ENCODE measurements at regions not wholly inside any gene's neighbourhood (a gene's known extent, or its start where the extent isn't known, plus 50 kb on each side); places are given as distances from the start of the nearest gene placed in this dataset.

DNA sequence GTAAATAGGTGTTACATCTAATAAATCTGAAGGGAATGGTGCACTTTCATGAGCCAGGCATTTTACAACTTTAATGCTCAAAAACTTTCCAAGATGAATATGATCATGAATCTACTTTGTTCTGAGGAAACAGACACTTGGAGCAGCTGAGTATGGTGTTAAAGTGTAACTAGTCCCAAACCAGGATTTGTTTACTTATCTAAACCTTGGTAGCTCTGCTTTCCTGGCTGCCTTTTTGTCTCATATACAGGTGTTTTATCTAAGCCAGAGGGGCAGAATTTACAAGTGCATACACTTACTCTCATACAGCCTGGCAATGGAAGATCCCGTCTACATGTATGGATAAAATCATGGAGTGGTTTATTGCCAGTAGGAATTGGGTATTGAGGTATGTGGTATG, 171.5 kb downstream of the FAT3 start:
- ATAC-seq (replicated peaks in 1 of 2) (no peak), DNase-seq (no peak)
- Mint-ChIP-seq H3K27ac (no peak overlapping the region), H3K27me3 (ENCODE audit: low read depth) (no peaks in the 10 kb centered on the region), H3K4me3 (no peak overlapping the region), H3K36me3 (ENCODE audit: insufficient read depth in 2 of 2) (no peaks in the 10 kb centered on the region), H3K9me3 (peaks cover 0 to 2% of the 10 kb centered on the region in 2 donors), H3K4me1 (ENCODE audit: low read depth) (no peaks in the 10 kb centered on the region)

DNA sequence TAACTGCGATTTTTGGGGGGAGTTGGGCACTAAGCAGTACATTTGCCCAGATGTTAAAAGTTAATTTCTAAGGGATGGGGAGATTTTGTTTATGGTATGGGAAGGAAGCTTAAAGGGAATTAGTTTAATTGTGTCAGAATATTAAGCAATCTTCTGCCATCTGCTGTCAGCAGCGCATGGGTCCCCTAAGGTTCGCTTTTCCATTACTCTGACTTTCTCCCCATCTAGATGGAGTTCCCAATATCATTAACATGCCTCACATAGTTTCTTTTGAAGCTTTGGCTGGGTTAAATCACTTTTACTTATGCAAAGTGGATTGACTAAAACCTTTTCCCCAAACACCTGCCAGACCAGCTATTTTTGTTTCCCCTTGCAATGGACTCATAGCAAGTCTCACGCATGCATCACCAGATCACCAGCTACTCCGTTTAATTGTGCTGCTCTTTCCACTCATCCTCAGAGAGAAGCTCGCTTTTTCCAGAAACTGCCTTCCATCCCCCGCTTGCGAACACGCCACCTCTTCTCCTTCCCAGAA, 172.7 kb downstream of the FAT3 start:
- ATAC-seq (replicated peaks in 1 of 2) (no peak), DNase-seq (no peak)
- no peaks in the 10 kb centered on the region for H3K4me1 Mint-ChIP-seq (ENCODE audit: low read depth)
- H3K27me3 Mint-ChIP-seq (ENCODE audit: low read depth): no peaks in the 10 kb centered on the region
- no peak overlapping the region for H3K27ac Mint-ChIP-seq
- H3K9me3 Mint-ChIP-seq: peaks cover 0 to 2% of the 10 kb centered on the region in 2 donors
- no peaks in the 10 kb centered on the region for H3K36me3 Mint-ChIP-seq (ENCODE audit: insufficient read depth in 2 of 2)
- no peak overlapping the region for H3K4me3 Mint-ChIP-seq

GRCh38 chr11:92399705-92400104, 175.1 kb downstream of the FAT3 start:
- ATAC-seq (replicated peaks in 1 of 2): no peak
- Mint-ChIP-seq H3K27ac (no peak overlapping the region), H3K4me1 (ENCODE audit: low read depth) (no peaks in the 10 kb centered on the region), H3K36me3 (ENCODE audit: insufficient read depth in 2 of 2) (no peaks in the 10 kb centered on the region), H3K27me3 (ENCODE audit: low read depth) (no peaks in the 10 kb centered on the region), H3K9me3 (peaks cover 2 to 3% of the 10 kb centered on the region in 2 donors), H3K4me3 (no peak overlapping the region)
- no peak for DNase-seq

- DNase-seq (no peak), ATAC-seq (replicated peaks in 1 of 2) (no peak)
- H3K36me3 Mint-ChIP-seq (ENCODE audit: insufficient read depth in 2 of 2): no peaks in the 10 kb centered on the region
- H3K4me3 Mint-ChIP-seq: no peak overlapping the region
- H3K27ac Mint-ChIP-seq: no peak overlapping the region
- peaks cover 2 to 6% of the 10 kb centered on the region in 2 donors for H3K9me3 Mint-ChIP-seq
- no peaks in the 10 kb centered on the region for H3K27me3 Mint-ChIP-seq (ENCODE audit: low read depth)
- H3K4me1 Mint-ChIP-seq (ENCODE audit: low read depth): no peaks in the 10 kb centered on the region
Observed at GRCh38 chr11:92401520-92401919, 176.9 kb downstream of the FAT3 start.

- Mint-ChIP-seq H3K27me3 (ENCODE audit: low read depth) (no peaks in the 10 kb centered on the region), H3K4me1 (ENCODE audit: low read depth) (no peaks in the 10 kb centered on the region), H3K36me3 (ENCODE audit: insufficient read depth in 2 of 2) (no peaks in the 10 kb centered on the region), H3K27ac (no peak overlapping the region), H3K4me3 (no peak overlapping the region), H3K9me3 (peaks cover 0 to 8% of the 10 kb centered on the region in 2 donors)
- ATAC-seq (replicated peaks in 1 of 2) (no peak), DNase-seq (no peak)
Observed at GRCh38 chr11:92406472-92406871, 181.9 kb downstream of the FAT3 start.

DNA sequence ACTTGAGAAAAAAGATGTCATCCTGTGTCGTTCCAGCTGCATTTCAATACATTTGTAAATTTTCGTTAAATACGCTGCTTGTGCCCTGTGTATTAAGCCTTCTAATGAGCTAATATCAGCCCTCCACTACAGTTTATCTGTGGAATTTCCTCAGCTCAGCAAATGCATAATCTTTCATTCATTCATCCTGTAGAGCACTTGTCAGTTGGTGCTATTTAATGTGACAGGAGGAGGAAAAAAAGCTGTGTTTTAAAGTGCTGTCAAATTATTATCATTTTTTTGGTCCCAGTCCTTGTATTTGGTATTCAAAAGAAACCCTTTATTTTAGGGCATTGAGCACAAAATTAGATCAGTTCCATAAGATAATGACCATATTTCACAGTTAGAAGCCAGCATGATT, 184.7 kb downstream of the FAT3 start:
- H3K4me3 Mint-ChIP-seq: no peak overlapping the region
- DNase-seq (no peak), ATAC-seq (replicated peaks in 1 of 2) (no peak)
- H3K27me3 Mint-ChIP-seq (ENCODE audit: low read depth): no peaks in the 10 kb centered on the region
- no peaks in the 10 kb centered on the region for H3K4me1 Mint-ChIP-seq (ENCODE audit: low read depth)
- no peak overlapping the region for H3K27ac Mint-ChIP-seq
- no peaks in the 10 kb centered on the region for H3K36me3 Mint-ChIP-seq (ENCODE audit: insufficient read depth in 2 of 2)
- H3K9me3 Mint-ChIP-seq: peaks cover 0 to 5% of the 10 kb centered on the region in 2 donors

GRCh38 chr11:92409956-92410355, 185.3 kb downstream of the FAT3 start:
- no peak for ATAC-seq (replicated peaks in 1 of 2)
- H3K4me1 Mint-ChIP-seq (ENCODE audit: low read depth): no peaks in the 10 kb centered on the region
- no peaks in the 10 kb centered on the region for H3K36me3 Mint-ChIP-seq (ENCODE audit: insufficient read depth in 2 of 2)

DNA sequence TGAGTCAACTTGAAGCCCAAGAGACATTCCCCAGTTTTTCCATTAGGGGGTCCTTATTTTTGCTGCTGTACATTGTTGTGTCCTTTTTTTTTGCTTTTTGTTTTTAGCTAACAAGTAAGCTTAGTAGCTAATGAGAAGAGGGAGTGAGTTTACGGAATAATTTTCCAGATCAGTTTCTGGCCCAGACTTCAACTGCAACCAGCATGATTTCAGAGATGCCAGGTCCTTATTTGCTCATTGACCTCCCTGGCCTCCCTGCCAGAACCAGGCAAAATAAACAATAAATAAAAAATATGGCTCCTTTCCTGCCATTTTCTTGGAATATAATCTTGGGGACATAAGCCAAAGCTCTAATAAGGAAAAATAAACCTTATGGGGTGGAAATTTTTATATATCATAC, 185.9 kb downstream of the FAT3 start:
- H3K4me3 Mint-ChIP-seq: no peak overlapping the region
- no peaks in the 10 kb centered on the region for H3K27me3 Mint-ChIP-seq (ENCODE audit: low read depth)
- DNase-seq: no peak
- peaks cover 0 to 1% of the 10 kb centered on the region in 2 donors for H3K9me3 Mint-ChIP-seq
- no peak overlapping the region for H3K27ac Mint-ChIP-seq
- H3K36me3 Mint-ChIP-seq (ENCODE audit: insufficient read depth in 2 of 2): no peaks in the 10 kb centered on the region
- no peak for ATAC-seq (replicated peaks in 1 of 2)
- H3K4me1 Mint-ChIP-seq (ENCODE audit: low read depth): no peaks in the 10 kb centered on the region

More at GRCh38 chr11:92409956-92410355, 185.3 kb downstream of the FAT3 start:
- H3K4me3 Mint-ChIP-seq: no peak overlapping the region
- DNase-seq: no peak
- H3K27me3 Mint-ChIP-seq (ENCODE audit: low read depth): no peaks in the 10 kb centered on the region
- H3K9me3 Mint-ChIP-seq: peaks cover 0 to 3% of the 10 kb centered on the region in 2 donors
- no peak overlapping the region for H3K27ac Mint-ChIP-seq

GRCh38 chr11:92411431-92411830, 186.8 kb downstream of the FAT3 start:
- Mint-ChIP-seq H3K36me3 (ENCODE audit: insufficient read depth in 2 of 2) (no peaks in the 10 kb centered on the region), H3K27ac (no peak overlapping the region), H3K4me1 (ENCODE audit: low read depth) (no peaks in the 10 kb centered on the region), H3K9me3 (peaks cover 0 to 1% of the 10 kb centered on the region in 2 donors), H3K4me3 (no peak overlapping the region), H3K27me3 (ENCODE audit: low read depth) (no peaks in the 10 kb centered on the region)
- ATAC-seq (replicated peaks in 1 of 2): no peak
- DNase-seq: no peak

DNA sequence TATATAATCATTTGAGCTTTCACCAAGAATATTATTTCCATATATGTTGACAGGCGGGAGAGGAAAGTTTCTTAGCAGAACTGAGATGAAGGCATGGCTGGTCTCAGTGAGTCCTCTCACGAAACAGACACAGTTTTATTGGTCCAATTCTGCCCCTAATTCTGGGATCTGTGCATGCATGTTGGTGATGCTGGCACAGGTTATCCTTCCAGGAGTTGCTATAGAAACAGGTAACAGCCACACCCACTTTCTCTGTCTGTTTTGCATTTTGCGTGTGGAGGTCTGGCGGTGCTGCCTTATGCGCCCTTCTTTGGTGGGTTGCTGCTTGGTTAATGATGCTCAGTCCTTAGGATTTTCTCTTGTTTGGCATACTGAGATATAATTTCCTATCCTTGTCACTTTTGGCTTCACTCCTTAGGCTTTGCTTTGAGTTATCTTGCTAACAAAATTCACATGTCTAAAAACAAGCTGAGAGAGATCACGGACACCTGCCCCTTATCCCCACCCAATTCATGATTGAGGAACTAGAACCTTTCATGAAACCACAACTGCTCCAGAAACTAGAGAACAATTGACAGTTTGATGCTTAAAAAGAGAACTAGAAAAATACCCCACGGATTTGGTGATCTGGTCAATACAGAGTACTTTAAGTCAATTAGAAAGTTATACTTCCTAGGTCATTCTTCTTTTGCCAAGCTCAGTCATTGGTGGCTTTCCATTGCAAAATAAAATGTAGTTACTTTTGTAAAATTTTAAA, 189.3 kb downstream of the FAT3 start:
- Mint-ChIP-seq H3K36me3 (ENCODE audit: insufficient read depth in 2 of 2) (no peaks in the 10 kb centered on the region), H3K4me1 (ENCODE audit: low read depth) (no peaks in the 10 kb centered on the region), H3K27ac (no peak overlapping the region), H3K27me3 (ENCODE audit: low read depth) (no peaks in the 10 kb centered on the region), H3K9me3 (peaks cover 0 to 6% of the 10 kb centered on the region in 2 donors), H3K4me3 (no peak overlapping the region)
- no peak for DNase-seq
- no peak for ATAC-seq (replicated peaks in 1 of 2)

DNA sequence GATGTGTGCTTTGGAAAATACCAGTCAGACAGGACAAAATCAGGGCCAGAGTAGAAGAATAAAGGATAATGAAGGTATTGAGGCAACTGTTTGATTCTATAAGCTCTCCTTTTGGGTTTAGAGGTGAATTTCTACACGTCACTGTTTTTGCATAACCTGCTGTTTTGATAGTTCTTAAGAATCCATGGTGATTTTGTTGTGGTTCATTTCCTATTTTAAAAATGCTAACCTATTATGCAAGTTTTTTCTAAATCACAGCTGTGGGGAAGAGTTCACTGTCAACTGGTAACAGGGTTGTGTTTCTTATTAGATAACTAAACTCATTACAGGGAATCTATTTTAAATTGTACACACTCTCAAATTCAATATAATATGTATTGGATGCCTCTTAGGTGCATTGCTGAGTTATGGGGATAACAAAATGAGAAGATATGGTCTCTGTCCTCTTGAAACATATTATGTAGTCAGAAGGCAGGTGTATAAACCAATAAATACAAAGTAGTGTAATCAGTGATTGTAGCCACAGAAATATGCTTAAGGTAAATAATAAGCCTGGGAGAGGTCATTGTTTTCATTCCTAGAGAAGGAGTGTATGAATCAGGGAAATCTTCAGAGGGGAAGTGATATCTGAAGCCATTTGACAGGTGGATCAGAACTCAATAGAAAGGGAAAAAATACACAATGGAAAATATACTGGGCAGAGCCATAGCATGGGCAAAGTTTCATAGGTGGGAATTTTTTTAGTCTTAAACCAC, 192.5 kb downstream of the FAT3 start:
- no peak for ATAC-seq (replicated peaks in 1 of 2)
- H3K4me3 Mint-ChIP-seq: no peak overlapping the region
- H3K27me3 Mint-ChIP-seq (ENCODE audit: low read depth): no peaks in the 10 kb centered on the region
- no peak overlapping the region for H3K27ac Mint-ChIP-seq
- no peaks in the 10 kb centered on the region for H3K36me3 Mint-ChIP-seq (ENCODE audit: insufficient read depth in 2 of 2)
- DNase-seq: no peak
- H3K9me3 Mint-ChIP-seq: peaks cover 0 to 4% of the 10 kb centered on the region in 2 donors
- no peaks in the 10 kb centered on the region for H3K4me1 Mint-ChIP-seq (ENCODE audit: low read depth)

DNA sequence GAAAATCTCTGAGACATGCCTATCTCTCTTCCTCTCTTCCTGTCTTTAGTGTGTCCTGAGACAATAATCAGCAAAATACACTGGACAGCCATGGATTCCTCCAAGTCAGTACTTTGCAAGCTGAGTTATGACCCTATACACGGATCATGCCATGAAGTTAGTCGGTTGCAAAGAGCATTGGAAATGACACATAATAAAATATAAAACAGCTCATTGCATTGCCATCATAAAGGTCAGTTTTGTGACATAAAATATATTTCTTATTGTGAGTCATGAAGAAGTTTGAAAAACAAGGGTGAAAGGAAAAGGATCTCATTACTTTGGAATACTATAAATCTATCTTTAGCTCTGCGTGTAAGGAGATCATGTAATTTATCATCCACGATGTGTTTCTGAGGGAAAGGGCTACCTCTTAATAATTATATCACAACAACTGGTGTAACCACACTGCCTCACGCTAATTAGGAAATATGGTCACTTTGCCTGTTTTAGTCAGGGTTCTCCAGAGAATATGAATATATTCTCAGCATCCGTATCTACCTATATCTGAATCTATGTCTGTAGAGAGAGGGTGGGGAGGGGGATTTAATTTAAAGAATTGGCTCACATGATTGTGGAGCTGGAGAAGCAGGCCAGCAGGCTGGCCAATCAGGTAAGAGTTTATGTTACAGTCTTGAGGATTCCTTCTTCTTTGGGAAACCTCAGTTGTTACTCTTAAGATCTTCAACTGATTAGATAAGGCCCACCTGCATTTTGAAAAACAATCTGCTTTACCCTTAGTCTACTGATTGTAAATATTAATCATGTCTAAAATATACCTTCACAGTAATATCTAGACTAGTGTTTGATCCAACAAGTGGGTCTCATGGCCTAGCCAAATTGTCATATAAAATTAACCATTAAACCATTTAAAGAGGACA, 198.8 kb downstream of the FAT3 start:
- H3K36me3 Mint-ChIP-seq (ENCODE audit: insufficient read depth in 2 of 2): peaks cover 0 to 2% of the 10 kb centered on the region in 2 donors
- no peak overlapping the region for H3K27ac Mint-ChIP-seq
- ATAC-seq (replicated peaks in 1 of 2) (no peak), DNase-seq (no peak)
- H3K4me1 Mint-ChIP-seq (ENCODE audit: low read depth): no peaks in the 10 kb centered on the region
- no peak overlapping the region for H3K4me3 Mint-ChIP-seq
- no peaks in the 10 kb centered on the region for H3K27me3 Mint-ChIP-seq (ENCODE audit: low read depth)
- peaks cover 2 to 5% of the 10 kb centered on the region in 2 donors for H3K9me3 Mint-ChIP-seq

DNA sequence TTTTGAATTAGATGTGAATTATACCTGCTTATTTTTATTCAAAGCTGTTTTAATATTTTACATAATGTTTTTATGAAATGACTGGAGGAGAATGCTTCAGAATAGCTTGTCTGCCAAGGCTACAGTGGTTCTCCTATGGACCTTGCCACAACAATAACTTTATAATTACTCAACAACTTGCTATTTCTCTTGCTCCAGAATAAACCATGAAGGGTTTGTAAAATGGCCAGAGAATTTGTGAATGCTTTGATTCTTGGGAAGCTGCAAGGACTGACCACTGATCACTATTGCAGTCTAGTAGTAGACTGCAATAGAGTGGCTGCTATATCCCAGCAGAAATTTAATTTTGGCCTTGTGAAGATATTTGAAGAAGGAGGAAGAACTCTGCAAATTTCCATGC, 199.7 kb downstream of the FAT3 start:
- H3K9me3 Mint-ChIP-seq: peaks cover 7 to 9% of the 10 kb centered on the region in 2 donors
- H3K27me3 Mint-ChIP-seq (ENCODE audit: low read depth): no peaks in the 10 kb centered on the region
- H3K4me1 Mint-ChIP-seq (ENCODE audit: low read depth): no peaks in the 10 kb centered on the region
- no peak for DNase-seq
- H3K4me3 Mint-ChIP-seq: no peak overlapping the region
- ATAC-seq (replicated peaks in 1 of 2): no peak
- H3K27ac Mint-ChIP-seq: no peak overlapping the region
- peaks cover 0 to 2% of the 10 kb centered on the region in 2 donors for H3K36me3 Mint-ChIP-seq (ENCODE audit: insufficient read depth in 2 of 2)

Measured in activated T-cell treated with anti-CD3 and anti-CD28 coated beads, Interleukin-2, amount 50 U/mL, for 72 hours (primary cell).